NOMO-1 (cell line): ENCODE measurements at regions not wholly inside any gene's neighbourhood (a gene's known extent, or its start where the extent isn't known, plus 50 kb on each side); places are given as distances from the start of the nearest gene placed in this dataset.

ENCODE experiments used
- DNase-seq, 2 experiments: peaks; one replicate each; lab custom pipeline; 2025; ENCODE audit not compliant: unreplicated experiment in 2 of 2; lab: John Stamatoyannopoulos, UW

DNA sequence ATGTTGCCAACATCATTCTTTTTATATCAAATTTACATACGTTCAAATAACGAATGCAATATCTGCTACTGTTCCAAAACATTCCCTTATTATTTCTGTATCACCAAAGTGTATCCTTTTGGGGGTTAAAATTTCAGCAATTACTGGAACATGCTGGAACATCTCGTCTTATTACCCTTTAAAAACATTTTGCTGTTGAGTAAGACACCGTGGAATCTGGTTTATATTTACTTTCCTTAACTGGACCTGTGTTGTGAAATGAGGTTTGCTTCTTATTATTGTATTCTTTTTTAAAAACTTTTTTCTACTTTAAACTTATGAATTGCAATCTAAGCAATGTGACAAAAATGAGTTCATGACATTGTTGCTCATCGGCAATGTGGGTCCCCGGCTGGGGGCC, 87.4 kb upstream of the PTPRM start:
- no peak for DNase-seq

DNA sequence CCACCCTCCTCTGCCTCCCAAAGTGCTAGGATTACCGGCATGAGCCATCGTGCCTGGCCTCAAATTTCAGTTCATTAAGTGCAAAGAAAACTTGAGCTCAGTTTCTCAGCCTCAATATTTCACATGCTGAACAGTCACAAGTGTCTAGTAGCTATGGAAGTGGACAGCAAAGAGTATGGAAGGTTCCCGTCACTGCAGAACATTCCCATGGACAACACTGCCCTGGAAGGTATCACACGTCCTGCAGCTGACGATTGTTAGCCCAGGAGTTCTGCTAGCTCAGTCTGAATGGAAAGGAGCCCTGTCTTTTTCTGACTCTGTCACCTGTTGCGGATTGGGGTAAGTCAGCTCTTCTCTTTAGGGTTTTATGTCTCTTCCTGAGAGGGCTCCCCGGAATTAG, 86.2 kb upstream of the PTPRM start:
- no peak for DNase-seq

DNA sequence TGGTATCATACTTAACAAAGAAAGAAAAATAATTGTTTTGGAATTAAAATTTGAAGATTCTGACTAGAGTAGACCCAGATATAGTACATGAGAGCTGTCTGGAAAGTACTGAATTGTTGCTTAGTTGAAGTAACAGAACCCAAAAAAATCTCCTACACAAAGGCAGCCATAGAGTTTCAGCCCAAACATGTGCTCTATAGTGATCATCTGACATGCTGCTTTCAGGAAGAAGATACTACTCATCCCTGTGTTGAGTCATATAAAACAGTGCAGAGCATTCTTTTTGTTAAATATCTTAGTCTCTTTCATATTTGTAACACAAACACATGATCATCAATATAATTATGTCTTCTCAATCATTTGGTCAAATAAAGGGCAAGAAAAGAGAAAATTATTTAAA, 84.8 kb upstream of the PTPRM start:
- no peak for DNase-seq

DNA sequence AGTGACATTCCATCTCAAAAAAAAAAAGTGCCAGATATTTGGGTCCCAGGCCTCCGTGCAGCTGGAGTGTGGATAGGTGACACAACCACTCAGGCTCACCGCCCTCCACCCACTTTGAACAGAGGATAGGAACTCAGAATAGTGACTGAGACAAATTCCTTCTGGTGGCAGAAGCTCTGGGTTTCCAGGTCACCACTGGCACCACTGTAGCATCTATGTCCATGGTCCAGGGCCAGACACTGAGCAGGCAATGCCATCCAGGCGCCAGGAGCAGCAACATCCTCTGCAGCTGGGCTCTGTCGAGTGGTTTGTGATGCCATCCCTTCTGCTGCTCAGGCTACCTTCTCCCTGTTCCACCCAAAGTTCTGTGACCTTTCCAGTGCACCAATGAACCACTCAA, 81.5 kb upstream of the PTPRM start:
- no peak for DNase-seq

- no peak for DNase-seq
These were observed 78.5 kb upstream of the PTPRM start for GRCh38 chr18:7488571-7488970.

DNA sequence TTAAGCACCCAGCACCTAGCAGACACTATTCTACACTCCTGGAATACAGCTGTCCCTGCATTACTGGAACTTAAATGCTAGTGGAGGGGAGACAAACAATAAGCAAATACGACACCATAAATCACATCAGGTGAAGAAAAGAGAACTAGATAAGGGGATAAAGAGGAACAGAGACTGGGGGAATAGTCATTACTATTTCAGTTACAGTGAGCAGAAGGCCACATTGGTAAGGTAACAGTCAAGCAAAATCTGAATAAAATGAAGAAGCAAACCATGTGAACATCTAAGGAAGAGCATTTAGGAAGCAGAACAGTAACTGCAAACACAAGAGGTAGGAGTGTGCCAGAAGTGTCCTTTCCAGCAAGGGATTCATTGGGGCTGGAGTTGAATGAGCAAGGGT, 77.0 kb upstream of the PTPRM start:
- DNase-seq, result no peak

GRCh38 chr18:7492385-7492784, 74.7 kb upstream of the PTPRM start:
- DNase-seq, result no peak

DNA sequence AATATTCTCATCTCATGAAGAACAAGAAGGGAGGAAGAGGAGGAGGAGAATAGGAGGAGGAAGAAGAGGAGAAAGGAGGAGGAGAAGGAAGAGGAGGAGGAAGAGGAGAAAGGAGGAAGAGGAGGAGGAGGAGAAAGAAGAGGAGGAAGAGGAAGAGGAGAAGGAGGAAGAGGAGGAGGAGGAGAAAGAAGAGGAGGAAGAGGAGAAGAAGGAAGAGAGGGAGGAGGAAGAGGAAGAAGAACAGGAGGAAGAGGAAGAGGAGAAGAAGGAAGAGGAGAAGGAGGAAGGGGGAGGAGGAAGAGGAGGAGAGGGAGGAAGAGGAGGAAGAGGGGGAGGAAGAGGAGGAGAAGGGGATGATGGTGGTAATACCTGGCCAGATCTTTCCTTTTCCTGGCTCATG, 70.0 kb upstream of the PTPRM start:
- no peak for DNase-seq

- no peak for DNase-seq
These were observed 56.0 kb upstream of the PTPRM start for GRCh38 chr18:7511106-7511505.

DNA sequence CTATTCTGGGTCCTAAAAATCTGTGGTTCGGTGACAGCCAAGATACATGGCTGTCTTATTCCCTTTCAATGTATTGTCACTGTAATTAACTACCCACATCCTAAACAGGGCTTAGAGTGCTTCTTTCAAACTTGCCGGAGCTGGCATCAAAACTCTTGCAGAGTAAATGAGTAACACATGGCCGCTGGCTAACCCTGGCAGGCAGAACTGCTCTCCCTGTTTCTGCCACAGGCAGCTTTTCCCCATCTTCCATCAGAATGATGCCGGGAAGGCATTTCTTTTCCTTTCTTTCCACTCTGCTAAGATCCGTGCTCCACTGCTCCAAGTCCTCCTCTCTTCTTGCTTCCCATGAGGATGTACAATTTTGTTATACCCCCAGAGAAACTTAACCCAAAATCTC, 54.8 kb upstream of the PTPRM start:
- DNase-seq, result no peak

GRCh38 chr18:7512990-7513389, 54.1 kb upstream of the PTPRM start:
- DNase-seq, result no peak

DNA sequence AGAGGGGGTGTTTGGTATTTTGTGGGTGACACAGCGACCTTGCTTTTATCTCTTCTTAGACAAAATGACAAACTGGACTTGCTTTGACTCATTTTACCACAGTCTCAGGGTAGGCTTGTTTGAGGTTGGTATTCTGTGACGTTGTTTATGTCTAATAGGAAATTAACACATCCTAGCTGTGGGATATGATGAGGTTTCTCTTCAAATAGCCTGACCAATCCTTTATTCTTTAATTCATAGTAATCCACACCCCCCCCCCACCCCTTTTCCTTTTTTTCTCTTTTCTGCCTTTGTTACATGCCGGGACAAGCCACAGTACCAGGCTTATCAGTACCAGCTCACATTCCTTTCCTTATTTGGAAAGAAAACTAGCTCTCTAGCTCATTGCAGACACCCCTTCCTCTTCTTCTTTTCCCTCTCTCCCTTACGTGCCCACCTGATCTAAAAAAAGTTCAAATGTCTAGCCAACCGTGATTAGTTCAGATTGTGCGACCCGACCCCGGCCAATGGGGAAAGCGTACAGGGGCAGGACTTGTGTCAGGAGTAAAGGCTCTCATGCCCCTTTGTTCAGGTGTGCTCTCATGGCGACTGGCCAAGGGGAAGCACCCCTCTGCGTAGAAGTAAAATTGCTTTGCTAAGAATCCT, 52.2 kb upstream of the PTPRM start:
- DNase-seq, result no peak

DNA sequence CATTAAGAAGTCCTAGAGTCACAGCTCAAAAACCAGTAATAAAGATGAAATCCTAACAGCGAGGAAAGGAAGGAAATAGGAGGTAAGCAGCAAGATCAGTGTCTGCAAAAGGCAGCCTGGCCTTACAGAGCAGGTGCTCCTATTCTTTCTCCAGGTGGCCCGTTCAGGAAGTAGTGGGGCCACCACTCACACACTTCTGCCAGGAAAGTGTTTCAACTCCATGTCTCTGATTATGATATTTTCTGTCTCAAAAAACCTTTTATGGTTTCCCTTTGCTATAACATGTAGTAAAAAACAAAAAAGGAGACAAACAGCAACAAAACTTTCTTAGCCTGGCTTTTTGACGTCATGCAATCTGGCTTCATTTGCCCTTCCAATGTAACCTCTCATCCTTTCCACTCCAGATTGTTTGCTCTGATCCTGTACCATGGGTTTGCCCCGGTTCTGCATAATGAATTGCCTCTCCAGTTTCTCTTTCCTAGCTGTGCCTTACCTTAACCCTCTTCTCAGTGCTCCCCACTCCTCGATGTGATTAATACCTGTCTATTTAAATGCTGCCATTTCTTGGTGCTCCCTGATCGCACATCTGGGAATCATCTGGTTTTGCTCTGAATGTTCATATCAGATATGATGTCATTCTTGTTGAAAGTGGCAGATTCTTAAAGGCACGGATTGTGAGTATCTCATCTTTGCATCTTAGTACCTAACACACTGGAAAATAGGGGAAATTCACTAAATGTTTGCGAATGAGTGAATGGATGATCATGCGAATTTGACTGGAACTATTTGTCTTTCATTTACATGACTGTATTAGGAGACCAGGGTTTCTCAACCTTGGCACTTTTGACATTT, 50.6 kb upstream of the PTPRM start:
- no peak for DNase-seq
